ENCODE measurements at regions not wholly inside any gene's neighbourhood (a gene's known extent, or its start where the extent isn't known, plus 50 kb on each side); places are given as distances from the start of the nearest gene placed in this dataset.
"Not testable (repeated sequence)": the region's sequence is repeated elsewhere in the genome, so short reads cannot be mapped to it uniquely, and the experiment has no call there.

- no peak for DNase-seq (ENCODE audit: low read depth in 2 of 2)
Observed at GRCh38 chr7:1341361-1342089, 108.9 kb downstream of the UNCX start.

- no peak for DNase-seq (ENCODE audit: low read depth in 2 of 2)
Observed at GRCh38 chr7:1342090-1342640, 109.5 kb downstream of the UNCX start.

- DNase-seq (ENCODE audit: low read depth in 2 of 2): no peak
Observed at GRCh38 chr7:1343551-1343950, 110.9 kb downstream of the UNCX start.

DNA sequence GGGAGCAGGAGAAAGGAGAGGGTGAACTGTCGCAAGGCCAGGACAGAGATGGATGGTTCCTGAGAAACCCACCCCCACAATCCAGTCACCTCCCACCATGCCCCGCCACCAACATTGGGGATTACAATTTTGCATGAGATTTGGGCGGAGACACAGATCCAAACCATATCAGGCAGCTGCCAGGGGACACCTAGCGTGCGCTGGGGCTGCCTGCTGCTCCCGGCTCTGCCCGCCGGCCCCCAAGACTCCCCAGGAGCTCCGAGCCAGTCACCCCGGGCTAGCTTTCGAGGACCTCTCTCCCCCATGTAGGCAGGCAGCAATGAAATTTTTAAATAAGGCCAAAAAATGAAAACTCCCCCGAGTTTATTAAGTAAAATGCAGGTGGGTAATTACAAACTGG is 111.7 kb downstream of the UNCX start:
- no peak for DNase-seq (ENCODE audit: low read depth in 2 of 2)

DNA sequence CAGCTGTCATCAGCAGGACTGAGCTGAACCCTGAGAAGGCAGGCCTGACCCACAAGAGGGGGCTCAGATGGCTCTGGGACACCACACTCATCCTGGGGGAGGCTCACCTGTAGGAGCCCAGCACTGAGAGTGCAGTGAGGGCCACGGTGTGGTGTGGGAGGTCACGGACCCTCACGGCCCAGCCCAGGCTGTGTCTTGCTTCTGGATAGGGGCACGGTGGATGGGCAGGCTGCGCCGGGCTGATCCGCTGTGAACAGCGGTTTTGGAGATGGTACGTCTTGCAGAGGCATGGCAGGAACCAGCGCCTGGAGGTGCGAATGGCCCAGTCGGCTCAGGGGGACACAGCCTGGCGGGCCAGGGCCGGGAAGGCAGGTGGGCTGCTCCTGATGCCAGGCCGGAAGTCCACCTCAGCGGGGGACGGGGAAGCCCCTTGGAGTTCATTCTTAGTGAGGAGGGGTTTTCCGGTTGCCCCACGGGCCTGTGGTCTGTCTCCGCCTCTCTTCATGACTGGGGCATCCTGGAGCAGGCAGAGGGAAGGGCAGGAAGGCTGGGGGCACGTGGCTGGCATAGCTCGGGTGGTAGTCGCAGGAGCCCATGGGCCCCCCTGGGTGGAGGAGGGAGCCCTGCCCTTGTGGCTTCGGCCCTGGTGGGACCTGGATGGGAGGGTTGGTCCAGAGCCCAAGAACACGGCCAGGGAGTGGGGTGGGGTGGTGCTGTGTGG is 112.5 kb downstream of the UNCX start:
- no peak for DNase-seq (ENCODE audit: low read depth in 2 of 2)

GRCh38 chr7:1345796-1346755 is 113.2 kb downstream of the MICALL2 start:
- no peak for DNase-seq (ENCODE audit: low read depth in 2 of 2)

GRCh38 chr7:1346851-1347250 is 112.4 kb downstream of the MICALL2 start:
- DNase-seq (ENCODE audit: low read depth in 2 of 2): no peak

- DNase-seq (ENCODE audit: low read depth in 2 of 2): no peak
Observed at GRCh38 chr7:1348096-1348822, 111.0 kb downstream of the MICALL2 start.

GRCh38 chr7:1348823-1349335 is 110.4 kb downstream of the MICALL2 start:
- no peak for DNase-seq (ENCODE audit: low read depth in 2 of 2)

GRCh38 chr7:1349351-1349761 is 109.9 kb downstream of the MICALL2 start:
- DNase-seq (ENCODE audit: low read depth in 2 of 2): no peak

DNA sequence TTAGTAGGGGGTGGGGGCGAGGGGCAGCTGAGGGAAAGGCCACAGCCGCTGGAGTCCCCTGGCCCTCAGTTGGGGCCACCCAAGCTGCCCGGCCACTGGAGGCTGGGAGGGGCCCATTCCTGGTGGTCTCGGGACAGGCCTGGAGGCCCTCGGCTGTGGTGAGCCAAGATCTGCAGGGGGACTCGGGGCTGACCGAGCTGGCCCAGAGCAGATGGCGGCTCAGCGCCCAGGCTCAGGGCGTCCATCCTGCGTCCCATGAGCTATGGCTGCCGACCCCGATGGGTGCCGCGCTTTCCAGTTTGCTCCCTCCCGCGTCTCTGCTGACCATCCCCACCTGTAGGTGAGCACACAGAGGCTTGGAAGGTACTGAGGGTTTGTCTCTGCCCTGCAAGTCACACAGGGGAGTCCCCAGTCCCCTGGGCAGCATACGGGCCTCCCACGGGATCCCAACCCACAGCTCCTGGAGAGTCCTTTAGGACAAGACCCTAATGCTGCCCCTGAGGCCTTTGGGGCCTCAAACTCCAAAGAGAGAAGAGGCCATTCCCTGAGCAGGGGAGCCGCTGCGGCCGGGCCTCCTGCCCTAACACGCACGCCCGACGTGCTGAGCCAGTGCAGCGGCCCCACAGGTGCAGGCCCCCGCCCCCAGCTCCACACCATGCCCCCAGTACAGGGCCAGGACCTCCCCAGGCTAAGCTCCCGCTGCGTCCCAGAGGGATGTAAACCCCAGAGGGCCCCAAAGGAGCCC is 107.2 kb downstream of the MICALL2 start:
- DNase-seq (ENCODE audit: low read depth in 2 of 2): no peak

GRCh38 chr7:1352656-1353271 is 106.5 kb downstream of the MICALL2 start:
- DNase-seq (ENCODE audit: low read depth in 2 of 2): no peak

- DNase-seq (ENCODE audit: low read depth in 2 of 2): no peak
Observed at GRCh38 chr7:1354661-1355567, 104.4 kb downstream of the MICALL2 start.

- DNase-seq (ENCODE audit: low read depth in 2 of 2): no peak
Observed at GRCh38 chr7:1355568-1356340, 103.5 kb downstream of the MICALL2 start.

DNA sequence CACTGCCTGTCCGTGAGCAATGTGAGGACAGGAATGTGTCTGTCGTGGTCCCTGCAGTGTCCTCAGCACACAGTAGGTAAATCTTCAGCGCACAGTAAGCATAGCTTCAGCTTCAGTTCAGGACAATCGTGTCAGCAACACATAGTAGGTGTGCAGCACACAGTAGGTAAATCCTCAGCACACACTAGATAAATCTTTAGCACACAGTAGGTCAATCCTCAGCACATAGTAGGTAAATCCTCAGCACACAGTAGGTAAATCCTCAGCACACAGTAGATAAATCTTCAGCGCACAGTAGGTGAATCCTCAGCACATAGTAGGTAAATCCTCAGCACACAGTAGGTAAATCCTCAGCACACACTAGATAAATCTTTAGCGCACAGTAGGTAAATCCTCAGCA is 102.4 kb downstream of the MICALL2 start:
- not testable (repeated sequence) for DNase-seq (ENCODE audit: low read depth in 2 of 2)

DNA sequence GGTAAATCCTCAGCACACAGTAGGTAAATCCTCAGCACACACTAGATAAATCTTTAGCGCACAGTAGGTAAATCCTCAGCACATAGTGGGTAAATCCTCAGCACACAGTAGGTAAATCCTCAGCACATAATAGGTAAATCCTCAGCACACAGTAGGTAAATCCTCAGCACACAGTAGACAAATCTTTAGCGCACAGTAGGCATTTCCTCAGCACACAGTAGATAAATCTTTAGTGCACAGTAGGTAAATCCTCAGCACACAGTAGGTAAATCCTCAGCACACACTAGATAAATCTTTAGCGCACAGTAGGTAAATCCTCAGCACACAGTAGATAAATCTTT is 102.0 kb downstream of the MICALL2 start:
- not testable (repeated sequence) for DNase-seq (ENCODE audit: low read depth in 2 of 2)

- no peak for DNase-seq (ENCODE audit: low read depth in 2 of 2)
Observed at GRCh38 chr7:1357601-1358271, 101.5 kb downstream of the MICALL2 start.
